Glomerular visceral epithelial cell (primary cell): ENCODE measurements at regions not wholly inside any gene's neighbourhood (a gene's known extent, or its start where the extent isn't known, plus 50 kb on each side); places are given as distances from the start of the nearest gene placed in this dataset.

Source experiments
- DNase-seq: peaks from one replicate; pipeline ENCODE4 v3.0.0-alpha.2; 2016; ENCODE audit errors: extremely low spot score

DNA sequence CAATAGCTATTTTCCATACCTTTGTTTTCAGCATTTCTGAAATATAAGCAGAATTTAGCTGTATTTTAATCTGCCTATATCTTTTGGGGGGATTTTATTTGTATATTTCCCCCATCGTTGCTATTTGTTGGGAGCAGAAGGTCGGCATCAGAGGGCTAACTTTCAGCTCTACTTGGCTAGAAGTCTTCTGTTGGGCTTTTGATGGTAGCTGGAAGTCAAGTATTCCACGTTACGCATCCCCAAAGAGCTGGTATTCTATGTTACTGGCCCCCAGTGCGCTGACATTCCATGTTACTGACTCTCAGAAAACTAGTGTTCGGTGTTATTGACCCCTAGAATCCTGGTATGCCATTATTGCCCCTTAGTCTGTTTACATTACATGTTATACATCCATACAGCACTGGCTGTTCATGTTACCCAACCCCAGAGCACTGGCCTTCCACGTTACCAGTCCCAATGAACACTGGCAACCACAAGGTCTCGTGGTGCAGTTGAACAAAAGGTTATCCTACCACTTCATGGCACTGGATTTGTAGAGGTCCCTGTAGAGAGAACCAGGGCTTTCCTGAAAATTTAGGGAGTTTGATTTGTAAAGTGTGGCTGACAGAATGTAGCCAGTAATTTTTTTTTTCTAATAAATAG, 278.1 kb upstream of the CD180 start:
- DNase-seq, result no peak

DNA sequence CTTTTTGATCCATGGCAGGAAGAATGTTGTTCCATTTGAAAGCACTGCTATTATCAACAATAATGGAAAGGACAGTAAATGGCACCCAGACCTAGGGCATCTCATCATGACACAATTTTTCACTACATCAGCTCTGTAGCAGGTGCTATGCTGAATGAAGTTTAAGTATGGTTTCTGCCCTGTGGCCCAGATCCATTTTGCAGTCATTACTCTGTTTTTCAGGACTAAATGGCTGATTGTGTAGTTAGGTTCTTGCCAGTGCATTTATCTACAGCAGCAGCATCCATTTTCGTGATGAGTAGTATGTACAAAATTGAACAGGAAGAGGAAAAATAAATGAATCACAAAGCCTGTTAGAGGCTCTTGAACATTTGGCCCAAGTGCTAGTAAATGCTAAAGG, 270.5 kb upstream of the CD180 start:
- no peak for DNase-seq

DNA sequence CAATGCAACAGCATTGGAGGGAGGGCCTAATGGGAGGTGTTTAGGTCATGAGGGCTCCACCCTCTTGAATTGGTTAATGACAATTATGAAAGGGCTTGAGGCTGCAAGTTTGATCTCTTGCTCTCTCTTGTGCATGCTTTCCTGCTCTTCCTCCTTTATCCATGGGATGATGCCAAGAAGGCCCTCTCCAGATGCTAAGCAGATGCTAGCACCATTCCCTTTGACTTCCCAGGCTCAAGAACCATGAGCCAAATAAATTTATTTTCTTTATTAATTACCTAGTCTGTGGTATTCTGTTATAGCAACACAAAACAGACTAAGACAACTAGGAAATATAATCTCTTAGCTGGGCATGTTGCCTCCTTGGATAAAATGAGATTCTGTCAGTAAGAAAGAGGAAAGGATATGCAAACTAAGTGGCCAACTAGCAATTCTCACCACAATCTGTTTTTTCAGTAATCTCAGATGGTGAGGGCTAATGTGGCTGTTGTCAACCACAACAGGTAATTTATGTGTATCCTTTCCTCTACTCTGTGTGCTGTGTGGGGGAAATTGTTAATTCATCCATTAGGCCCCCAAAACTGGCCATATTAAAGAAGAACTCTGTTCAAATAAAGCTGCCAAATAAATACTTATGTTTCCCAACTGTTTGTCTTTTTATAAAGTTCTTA, 269.1 kb upstream of the CD180 start:
- DNase-seq, result no peak

DNA sequence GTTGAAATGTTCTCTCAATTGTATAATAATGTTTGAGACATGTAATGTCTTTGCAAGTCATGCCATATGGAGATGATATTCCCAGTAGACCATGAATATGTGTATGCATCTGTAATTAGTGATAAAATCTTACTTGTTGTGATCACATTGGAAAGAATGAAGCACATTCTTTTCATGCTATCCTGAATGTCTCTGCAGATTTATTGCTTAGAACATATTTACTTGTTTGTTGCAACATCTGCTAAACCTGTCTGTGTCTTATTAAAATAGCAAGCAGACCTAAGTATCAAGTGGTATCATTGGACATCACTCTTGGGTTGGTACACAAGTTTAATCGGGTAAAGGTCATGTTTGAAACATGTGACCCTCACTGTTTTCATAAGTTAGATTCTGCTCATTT, 265.5 kb upstream of the CD180 start:
- DNase-seq, result no peak

DNA sequence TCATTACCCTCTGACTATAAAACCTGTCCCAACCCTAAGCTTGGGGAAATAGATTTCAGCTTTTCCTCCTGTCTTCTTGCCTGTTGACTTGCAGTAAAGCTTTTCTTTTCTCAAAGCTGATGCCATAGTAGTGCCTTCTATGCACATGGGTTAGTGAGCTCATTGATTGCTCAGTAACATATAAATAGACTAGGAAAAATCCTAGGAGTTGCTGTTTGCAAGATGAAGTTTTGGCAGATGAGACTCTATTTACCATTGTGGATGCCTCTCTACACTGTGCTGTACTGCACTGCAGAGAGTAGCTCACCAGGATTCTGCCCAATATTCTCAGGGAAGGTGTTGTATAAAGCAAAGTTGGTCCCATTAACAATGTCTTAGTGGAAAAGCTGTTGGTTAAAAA, 262.7 kb upstream of the CD180 start:
- DNase-seq, result no peak

DNA sequence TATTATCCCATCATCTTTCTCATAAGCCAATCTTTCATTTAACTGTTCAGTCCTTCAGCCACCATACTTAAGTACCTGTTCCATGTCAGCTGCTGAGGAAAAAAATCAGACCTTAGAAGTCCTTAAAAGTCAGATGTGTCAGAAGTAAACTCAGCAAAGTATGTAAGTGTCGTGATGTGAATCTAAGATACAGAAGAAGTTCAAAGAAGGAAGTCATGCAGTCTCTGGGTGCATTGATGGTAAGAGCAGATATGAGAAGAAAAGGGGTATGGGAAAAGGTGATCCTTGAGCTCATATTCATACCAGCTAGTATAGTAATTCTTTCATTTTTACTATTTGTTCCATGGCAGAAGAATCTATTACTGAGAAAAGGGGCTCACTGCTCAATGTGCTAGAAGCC, 259.4 kb upstream of the CD180 start:
- no peak for DNase-seq

DNA sequence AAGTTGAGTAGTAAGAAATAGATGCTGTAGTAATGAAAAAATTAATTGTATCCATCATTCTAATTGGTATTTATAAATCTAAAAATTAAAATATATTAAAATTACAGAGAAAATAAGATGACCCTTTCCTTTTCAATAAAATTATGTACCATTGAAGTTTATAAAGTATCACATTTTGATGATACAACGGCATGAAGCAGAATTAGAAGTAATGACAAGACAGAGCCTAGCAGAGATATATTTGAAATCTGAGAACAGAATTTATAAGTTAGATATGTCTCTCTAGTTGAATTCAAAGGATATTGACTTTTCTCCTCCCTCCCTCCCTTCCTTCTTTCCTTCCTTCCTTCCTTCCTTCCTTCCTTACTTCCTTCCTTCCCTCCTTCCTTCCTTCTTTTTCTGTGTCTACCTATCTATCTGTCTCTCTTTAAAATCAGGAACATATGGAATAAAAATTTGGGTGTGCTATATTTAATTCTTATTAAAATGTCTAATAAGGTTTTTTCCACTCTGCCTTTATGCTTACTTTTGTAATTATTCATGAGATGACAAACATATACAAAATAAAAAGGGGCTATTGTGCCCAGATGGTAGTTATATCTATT, 258.5 kb upstream of the CD180 start:
- DNase-seq, result no peak

DNA sequence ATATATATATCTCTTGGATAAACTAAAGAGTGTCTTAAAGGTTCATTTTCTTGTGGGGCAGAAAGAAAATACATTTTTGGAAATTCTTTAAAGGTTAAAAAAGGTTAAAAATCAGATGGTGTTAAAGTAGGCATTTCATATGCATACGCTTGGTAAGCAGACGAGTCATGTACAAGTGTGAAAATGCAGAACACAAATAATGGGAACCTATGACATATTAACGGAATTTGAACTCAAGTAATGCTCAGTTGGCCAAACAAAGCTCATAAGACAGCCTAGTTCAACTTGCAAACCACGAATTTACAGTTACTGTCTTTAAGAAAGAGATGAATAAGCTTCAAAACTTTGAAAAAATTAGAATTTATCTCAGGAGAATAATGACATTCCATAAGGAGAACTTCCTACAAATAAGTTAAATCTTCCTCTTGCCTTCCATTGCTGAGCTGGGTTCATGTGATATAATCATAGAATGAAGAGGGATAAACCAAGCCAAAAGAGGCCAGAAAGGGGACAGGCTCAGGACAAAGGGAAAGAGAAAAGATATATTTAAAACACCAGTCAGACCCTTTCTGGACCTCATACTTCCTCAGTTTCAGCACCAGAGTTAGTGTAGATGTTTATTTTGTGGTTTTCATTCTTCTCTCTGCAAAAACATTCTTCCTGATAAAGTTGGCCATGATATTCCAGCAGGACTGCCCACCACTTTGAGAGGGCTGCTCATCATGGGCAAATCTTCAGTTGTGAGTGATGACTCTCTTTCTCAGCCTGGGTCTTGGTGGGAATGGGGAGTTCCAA, 256.7 kb upstream of the CD180 start:
- DNase-seq, result no peak

DNA sequence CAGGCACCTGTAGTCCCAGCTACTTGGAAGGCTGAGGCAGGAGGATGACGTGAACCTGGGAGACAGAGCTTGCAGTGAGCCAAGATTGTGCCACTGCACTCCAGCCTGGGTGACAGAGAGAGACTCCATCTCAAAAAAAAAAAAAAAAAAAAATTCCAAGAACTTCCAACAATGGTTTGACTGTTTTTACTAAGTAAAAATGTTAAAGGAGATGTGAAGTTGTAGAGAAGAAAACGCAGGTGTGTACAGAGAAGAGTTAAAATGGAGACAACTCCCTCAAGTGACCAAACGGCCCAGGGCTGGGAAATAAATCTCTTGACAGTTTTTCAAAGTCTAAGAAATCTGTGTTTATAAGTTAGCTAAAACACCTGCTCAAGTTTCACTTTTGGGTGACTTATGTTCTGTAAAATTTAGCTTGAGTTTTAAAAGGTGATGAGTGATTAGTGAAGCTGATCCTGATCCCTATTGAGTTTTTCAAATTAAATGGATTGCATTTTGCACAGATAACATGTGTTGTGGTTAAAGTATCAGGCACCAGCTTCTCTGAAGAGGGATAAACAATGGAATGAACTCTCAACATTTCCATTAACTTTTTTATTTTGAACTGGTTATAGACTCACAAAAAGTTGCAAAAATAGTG, 255.2 kb upstream of the CD180 start:
- no peak for DNase-seq

DNA sequence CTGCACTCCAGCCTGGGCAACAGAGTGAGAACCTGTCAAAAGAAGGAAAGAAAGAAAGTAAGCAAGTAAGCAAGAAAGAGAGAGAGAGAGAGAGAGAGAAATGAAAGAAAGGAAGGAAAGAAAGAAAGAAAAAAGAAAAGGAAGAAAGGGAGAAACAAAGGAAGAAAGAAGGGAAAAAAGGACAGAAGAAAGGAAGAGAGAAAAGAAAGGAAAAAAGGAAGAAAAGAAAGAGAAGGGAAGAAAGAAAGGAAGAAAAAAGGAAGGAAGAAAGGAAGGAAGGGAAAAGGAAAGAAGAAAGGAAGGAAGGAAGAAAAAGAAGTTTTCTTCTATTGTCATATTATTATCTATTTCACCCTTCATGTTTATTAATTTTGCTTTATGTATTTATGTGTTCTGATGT, 251.1 kb upstream of the CD180 start:
- no peak for DNase-seq

DNA sequence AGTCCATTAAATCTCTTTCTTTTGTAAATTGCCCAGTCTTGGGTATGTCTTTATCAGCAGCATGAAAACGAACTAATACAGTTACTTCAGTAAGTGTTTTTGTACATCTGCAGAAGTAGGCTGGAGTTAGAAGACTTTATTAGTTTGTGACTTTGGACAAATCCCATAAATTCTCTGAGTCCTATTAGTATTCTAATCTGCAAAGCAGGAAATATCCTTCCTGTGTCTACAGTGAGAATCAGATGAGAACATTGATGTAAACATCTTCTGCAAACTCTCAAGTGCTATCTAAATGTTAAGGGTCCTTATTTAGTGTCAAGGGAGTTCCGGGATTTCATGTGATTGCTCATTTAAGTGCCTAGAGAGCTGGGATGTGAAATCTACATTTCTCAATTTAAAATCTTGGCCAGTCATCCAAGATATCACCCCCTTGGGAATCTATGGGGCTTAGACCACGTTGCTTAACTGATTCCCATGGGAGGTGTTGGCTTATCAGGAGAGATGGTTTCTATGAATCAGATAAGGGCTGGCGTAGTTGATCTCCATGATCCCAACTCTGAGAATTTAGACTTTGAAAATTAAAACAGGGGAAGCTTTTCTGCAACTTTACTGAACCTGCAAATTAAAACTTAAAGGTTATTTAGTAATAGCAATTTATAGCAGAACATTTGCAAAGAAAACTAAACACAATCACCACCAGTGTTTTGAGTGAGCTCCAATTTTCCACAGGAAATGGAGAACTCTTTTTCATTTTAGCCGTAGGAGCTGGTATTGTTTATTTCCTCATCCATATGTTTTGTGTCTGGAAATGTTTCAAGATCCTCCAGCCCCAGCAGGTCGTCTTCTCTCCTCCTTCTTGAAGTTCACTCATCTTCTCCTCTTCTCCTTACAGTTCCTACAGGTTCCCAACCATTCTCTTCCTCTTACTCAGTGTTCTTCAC, 241.6 kb upstream of the CD180 start:
- no peak for DNase-seq

DNA sequence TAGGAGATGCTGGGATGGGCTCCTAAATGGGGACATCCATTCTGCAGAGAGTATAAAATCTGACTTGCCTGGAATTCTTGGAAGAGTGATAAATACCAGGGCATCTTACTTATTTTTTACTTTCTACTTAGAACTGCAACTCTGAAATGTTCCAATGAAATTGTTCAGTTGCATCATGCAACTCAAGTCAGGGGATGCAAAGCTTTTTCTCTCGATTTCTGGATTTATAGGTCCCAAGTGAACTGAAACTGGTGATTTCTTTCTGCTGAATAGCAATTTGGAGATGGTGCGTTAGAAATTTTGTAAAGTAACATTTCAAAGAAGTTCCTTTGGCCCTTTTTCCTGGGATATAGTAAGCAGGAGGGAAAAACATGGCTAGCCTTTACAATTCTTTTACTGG, 238.4 kb upstream of the CD180 start:
- DNase-seq, result no peak

DNA sequence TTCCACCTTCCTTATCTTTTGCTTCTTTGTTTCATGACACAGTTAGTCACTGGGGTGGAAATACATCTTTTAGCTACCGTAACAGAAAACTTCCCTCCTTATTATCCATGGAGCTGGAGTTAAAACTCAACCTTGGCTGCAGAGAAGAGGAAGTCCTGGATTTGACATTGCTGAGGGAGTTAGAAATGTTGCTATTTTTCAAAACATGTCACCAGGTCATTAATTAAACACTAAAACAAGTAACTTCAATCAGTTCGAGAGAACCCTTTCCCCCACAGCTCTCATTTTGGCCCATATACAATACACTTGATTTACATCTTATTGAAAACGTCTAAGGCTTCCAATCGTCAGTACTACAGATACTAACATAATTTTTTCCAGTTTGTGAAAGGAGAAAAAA, 237.9 kb upstream of the CD180 start:
- DNase-seq, result no peak

DNA sequence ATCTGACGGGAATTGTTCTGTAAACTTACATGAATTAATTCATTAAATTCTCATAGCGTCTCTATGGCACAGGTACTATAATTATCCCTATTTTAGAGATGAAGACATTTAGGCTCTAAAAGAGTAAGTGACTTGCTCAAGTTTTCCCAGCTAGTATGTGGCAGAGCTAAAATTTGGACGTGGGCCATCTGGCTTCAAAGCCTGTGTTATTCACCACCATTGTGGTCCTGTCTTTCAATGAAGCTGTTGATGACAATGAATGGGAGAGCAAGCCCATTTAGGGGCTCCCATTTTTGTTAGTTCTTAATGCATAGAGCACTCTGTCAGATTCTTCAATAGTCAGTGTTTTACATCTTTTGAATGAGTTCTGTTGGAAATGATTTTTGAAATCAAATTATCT, 236.0 kb upstream of the CD180 start:
- no peak for DNase-seq

DNA sequence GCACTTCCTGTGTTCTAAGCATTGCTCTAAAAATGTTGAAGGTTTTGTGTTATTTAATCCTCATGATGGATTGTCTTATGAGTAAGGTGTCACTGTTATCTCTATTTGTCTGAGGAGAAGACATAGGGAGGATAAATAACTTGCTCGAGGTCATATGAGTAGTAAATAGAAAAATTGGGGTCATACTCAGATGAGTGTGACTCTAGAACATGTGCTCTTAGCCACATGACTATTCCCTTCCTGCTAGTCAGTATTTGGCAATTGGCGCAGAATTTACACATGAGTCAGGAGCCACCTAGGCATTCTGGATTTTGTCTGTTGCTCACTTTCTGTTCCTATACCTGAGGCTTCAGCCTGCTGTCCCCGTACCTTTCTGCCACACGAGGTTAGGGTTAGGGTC, 234.6 kb upstream of the CD180 start:
- no peak for DNase-seq

DNA sequence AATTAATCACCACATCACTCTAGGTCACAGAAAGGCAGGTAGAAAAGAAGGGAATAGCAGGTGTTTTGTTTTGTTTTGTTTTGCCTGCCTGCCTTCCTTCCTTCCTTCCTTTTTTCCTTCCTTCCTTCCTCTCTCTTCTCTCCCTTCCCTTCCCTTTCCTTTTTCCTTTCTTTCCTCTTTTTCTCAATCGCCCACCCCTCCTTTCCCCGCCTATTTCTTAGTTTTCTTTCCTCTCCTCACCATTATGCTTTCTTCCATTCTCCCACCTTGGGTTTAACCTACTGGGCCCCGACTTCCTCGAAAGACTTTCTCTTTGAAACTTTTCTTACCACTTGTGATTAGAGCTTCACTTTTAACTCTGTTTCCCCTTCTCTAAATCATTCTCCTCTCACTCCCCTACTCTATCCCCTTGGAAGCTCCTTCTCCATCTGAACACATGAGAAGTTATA, 231.3 kb upstream of the CD180 start:
- DNase-seq, result no peak

DNA sequence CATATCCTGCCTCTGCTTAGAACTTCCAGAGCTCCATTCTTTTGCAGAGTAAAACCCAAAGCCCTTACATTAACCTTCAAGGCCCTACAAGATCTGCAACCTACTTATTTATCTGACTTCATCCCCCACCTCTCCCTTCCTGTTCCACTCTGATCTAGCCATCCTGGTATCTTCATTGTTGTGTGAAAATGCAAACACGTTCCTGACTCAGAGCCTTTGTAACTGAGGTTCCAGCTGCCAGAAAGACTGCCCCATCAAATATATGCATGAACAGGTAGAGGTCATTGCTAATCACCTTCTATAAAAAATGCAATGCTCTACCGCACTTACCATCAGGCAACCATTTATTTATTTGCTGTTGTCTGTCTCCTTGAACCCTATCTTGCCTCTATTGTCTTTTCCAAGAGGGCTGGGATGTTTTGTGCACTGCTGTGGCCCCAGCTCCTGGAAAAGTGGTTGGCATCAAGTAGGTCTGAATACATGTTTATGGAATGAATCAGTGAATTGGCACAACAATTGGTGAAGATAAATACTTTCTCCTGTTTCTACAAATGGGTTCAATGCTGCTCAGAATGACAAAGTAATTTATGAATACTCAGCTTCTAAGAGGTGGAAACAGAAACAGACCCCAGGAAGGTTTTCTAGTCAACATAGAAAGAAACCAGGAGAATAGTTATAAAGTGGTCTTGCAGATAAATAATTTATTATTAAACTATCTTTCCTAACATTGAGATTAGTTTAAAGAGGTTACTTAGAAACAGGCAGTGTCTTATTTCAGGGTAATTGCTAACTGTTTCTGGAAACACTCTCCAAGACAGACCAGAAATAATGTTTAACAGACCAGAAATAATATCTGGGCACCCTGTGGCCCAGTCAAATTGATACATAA, 230.6 kb upstream of the CD180 start:
- DNase-seq, result no peak

DNA sequence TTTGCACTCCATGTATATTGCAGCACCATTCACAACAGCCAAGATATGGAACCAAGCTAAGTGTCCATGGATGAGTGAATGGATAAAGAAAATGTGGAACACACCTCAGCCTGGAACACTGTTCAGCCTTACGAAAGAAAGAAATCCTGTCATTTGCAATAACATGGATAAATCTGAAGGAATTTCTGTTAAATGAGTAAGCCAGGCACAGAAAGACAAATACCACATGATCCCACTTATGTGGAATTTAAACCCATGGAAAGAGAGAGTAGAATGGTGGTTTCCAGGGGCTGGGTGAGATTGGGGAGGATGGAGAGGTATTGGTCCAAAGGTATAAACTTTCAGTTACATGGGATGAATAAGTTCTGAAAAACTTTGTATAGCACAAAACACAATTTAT, 228.9 kb upstream of the CD180 start:
- DNase-seq, result no peak

DNA sequence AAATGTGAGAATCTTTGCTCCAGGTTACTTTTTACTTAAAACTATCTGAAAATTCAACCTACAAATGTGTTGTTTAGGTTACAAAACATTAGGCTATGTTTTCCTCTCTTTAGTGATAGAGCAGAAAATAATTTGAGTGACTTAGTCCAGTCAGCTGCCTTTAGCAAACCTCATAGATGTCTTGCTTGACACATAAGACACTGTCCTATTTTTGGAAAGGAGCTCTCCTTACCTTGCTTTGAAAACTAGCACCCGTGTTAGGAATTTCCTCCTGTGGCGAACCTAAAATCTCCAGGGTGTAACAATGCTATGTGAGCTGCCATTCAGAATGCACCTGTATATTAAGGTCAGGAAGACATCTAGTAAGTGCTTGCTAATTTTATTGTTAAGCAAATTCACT, 221.2 kb upstream of the CD180 start:
- no peak for DNase-seq

DNA sequence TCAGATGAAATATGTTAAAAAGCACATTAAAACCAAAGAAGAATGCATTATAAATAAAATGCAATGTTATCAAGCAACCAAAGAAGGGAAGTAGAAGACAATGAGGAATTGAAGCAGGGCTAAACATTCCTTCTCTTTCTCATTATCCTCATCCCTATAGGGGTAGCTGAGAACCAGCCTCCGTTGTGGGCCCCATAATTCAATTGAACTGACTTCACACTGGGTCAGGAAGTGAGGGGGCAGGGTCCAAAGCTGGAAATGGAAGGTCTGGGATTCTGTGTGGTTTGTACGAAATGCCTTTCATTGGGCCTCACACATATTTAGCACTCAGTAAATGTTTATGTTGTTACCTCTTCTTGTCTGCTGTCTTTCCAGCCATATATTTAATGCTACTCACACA, 220.4 kb upstream of the CD180 start:
- no peak for DNase-seq
